GM18517 (cell line): ENCODE measurements at regions not wholly inside any gene's neighbourhood (a gene's known extent, or its start where the extent isn't known, plus 50 kb on each side); places are given as distances from the start of the nearest gene placed in this dataset.

Source experiments
- ATAC-seq: cut with Tn5 transposase; IDR thresholded peaks from one replicate; pipeline ENCODE4 v1.9.1; 2021; ENCODE audit warnings: mild to moderate bottlenecking, moderate library complexity; ENCODE audit not compliant: unreplicated experiment

DNA sequence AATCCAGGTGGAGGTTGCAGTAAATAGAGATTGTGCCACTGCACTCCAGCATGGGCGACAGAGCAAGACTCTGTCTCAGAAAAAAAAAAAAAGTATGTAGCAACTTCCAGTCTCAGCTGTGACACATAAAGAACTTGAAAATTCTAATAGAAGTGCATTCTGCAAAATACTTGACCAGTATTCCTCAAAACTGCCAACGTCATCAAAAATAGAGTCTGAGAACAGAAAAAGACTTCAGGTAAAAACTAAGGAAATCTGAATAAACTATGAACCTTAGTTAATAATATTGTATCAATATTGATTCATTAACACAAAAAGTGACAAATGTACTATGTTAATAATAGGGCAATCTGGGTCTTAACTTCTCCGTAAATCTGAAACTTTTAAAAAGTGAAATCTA lies 76.7 kb upstream of the WDR75 start:
- no peak for ATAC-seq

DNA sequence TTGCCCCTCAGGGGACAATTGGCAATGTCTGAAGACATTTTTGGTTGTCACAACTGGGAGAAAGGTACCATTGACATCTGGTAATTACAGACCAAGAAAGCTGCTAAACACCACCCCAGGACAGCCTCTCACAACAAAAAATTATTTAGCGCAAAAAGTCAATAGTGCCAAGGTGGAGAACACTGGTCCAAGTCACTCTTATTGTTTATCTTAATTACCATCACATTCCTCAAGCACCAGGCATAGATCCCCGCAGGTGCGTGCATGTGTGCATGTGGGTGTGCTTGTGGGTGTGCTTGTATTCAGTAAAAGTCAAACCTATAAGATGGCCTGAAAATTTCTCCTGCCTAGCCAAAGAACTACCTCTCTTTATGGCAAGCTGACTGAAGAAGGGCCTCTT lies 74.9 kb upstream of the WDR75 start:
- ATAC-seq, result no peak

DNA sequence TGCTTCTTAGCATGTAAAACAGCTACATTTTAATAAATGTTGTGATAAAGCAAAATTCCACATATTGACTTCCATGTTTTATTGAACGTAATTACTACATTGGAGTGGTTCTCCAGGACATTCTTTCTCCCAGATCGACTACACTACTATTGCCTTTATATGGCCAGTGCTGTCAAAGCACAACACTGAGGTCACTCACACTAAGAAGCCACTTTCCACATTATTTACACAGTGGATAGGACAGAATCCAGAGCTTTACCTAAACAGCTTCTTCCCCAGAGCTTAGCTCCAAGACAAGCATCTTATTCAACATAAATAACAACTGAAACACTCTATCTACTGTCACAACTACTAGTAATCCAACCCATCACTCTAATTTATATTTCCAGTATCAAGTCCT lies 73.9 kb upstream of the WDR75 start:
- no peak for ATAC-seq

DNA sequence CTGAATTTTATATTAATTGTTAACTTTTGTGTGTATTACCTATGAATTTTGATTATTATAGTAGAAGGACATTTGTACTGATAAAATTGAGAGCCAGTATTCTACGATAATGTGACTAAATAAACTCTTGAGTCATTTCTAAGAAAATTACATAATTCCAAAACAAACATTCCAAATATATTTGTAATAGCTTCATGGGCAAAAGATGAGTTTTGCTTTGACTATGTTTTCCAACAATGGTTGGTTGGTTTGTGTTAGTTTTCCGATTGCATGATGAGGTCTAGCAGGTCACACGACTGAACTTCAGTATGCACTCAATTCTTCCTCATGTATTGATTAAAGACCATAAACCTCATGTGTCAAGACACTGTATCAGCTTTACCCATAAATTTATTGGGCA lies 71.7 kb upstream of the WDR75 start:
- no peak for ATAC-seq

DNA sequence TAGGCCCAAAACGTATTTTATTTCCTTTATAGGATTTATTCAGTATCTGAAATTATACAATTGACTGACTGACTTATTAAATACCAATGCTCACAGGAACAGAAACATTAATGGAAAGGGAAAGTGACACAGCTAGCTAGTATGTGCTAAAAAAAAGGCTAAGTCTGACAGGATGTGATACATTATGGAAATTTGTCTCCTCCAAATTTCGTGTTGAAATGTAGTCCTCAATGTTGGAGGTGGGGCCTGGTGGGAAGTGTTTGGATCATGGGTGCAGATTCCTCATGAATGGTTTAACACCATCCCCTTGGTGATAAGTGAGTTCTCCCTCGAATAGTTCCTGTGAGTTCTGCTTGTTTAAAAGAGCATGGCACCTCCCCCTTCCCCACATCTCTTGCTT lies 70.6 kb upstream of the WDR75 start:
- no peak for ATAC-seq

DNA sequence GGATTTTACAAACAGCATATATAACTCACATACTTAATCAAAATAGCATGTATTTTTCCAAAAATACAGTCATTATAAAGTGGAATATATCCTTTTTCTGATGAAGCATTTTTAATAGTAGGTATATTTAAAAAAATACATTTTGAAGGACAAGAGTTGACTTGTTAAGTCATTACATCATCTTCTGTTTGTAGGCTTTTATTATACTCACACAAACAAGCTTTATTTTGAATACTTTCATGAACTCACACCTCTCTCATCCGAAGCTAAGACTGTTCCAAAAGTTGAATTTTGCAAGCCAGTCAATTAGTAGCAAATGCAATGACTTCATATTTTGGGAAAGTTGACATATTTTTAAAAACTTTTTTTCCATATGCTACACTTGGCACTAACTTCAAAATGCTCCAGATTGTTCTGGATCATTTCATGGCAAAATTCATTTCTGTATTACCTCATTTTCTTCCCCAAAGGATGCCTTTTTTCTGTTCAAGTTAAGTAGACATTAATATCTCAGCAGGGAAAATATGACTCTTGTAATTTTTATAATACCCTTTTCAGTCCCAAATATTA lies 68.5 kb upstream of the WDR75 start:
- ATAC-seq, result no peak

DNA sequence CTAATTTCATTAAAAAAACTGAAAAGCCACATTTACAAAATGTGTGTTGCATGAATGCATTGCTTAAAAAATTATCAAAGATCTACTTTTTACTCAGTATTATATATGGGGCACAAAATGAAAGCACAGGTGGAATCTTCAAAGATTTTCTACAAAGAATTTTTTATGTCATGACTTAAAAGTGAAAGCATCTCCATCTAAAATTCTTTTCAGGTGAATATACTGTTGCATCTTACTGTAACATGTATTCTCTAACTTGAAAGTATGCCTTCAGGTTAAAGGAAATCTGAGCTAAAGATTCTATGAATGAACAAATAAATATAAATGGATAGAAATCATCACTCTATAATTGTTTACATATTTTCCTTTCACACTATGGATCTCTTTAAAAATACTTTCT lies 66.8 kb upstream of the WDR75 start:
- no peak for ATAC-seq

DNA sequence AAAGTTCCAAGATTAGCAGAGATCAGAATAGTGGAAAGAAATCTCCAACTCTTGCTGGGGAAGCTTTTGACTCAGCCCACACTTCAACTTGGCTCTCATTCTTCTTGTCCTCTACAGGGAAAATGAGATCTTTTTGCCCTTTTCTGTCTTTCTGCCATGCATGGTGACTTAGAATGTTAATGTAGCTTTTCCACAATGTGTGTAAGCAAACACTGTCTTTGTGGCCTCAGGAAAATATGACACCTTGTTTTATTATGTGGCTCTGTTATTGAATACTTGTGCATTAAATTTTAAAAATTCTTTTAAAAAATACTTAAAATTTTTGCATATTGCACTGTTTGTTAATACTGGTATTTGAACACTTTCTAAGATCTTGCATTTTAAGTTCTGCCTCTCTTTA lies 65.4 kb upstream of the WDR75 start:
- no peak for ATAC-seq

DNA sequence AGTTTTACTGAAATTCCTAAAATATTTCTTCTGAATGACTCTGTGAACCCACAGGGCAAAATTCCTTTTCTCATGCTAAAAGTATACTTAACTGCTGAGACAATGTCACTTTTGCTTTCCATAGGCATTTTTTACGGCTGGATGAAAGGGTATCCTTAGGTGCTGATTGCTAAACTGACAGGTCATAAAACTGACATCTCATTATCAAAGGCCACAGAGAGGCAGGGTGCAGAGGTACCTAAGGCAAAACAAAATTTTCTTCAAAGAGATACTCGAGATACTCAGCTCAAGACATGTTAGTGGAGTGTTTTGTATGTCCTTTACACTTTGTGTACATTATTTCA lies 62.0 kb upstream of the WDR75 start:
- no peak for ATAC-seq

DNA sequence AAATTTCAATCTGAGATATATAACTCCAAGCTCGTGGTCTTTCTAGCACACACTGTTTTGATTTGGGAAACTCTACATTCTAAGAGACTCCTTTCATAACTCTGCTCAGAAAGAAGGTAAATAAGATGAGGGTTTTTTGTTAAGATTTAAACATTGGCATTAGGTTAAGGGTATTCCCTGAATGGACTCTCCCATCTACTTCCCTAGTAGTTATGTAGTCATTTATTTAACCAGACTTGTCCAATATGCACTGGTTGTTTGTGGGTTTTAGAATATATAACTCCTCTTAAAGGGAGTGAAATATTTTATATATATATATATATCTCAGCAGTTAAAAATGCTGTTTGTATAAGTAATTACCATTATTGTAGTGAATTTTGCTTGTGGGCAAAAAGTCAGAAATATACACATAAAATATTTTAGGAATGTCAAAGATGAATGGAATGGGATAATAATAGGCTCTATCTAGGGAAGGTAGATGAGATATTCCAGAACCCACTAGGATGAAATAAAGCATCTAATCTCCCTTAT lies 61.5 kb upstream of the WDR75 start:
- ATAC-seq, result no peak

DNA sequence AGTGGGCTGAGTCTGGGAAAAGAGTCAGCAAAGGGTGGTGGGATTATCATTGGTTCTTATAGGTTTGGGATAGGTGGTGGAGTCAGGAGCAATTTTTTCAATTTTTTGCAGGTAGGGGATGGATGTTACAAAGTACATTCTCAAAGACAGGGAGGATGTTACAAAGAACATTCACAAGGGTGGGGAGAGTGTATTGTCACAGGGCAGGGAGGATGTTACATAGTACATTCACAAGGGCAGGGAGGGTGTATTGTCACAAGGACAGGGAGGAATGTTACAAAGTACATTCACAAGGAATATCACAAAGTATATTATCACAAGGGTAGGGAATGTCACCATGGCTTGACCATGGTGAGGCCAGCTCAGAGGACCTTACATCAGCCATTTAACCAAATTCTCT lies 58.6 kb upstream of the WDR75 start:
- no peak for ATAC-seq

DNA sequence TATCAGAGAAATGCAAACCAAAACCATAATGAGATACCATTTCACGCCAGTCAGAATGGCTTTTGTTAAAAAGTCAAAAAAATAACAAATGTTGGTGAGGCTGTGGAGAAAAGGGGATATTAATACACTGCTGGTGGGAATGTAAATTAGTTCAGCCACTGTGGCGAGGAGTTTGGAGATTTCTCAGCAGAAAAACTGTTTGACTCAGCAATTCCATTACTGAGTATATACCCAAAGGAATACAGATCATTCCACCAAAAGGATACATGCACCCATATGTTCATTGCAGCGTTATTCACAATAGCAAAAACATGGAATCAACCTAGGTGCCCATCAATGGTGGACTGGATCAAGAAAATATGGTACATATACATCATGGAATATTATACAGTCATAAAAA lies 54.5 kb upstream of the WDR75 start:
- ATAC-seq, result no peak

DNA sequence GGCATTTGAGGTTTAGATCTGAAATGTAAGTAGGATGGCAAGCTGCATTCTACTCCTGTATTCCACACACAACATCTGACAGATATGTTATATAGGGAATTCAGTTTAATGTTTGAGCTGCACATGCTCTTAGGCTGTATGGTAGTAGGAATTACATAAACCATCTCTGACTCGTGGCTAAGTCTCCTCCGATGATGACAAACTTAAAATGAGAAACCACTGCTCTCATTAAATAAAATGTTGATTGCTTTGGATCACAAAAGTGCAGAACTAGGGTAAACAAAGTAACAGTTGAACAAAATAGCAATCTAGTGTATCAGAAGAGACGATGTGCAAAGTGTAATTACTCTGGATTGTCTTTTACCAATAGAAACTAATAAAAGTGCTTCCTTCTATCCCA lies 50.1 kb upstream of the WDR75 start:
- no peak for ATAC-seq
